Skeletal muscle satellite cell (primary cell): ENCODE measurements at regions not wholly inside any gene's neighbourhood (a gene's known extent, or its start where the extent isn't known, plus 50 kb on each side); places are given as distances from the start of the nearest gene placed in this dataset.

Source experiments
- H3K27me3 ChIP-seq: 2 replicates; pipeline ENCODE4 v1.7.0; 2013; ENCODE audit warnings: low read length; ENCODE audit not compliant: control insufficient read depth, insufficient read depth
- H3K36me3 ChIP-seq: 2 replicates; pipeline ENCODE4 v1.7.0; 2013; ENCODE audit warnings: mild to moderate bottlenecking, control low read depth, low read length; ENCODE audit not compliant: insufficient read depth
- H3K4me1 ChIP-seq: 2 replicates; pipeline ENCODE4 v1.7.0; 2013; ENCODE audit warnings: low read length; ENCODE audit not compliant: control insufficient read depth, insufficient read depth
- H3K4me2 ChIP-seq: 2 replicates; pipeline ENCODE4 v1.7.0; 2013; ENCODE audit warnings: mild to moderate bottlenecking, low read length
- H3K4me3 ChIP-seq: 2 replicates; pipeline ENCODE4 v1.7.0; 2013; ENCODE audit warnings: low read length
- H3K9ac ChIP-seq: 2 replicates; pipeline ENCODE4 v1.7.0; 2013; ENCODE audit warnings: mild to moderate bottlenecking, low read depth, low read length, moderate library complexity
- H3K9me3 ChIP-seq: replicated peaks from 2 replicates; pipeline ENCODE4 v1.7.0; 2013; ENCODE audit warnings: mild to moderate bottlenecking, control low read depth, low read length

- Histone ChIP-seq H3K4me3 (no peak overlapping the region), H3K4me1 (peaks cover 37% of the 10 kb centered on the region), H3K36me3 (no peaks in the 10 kb centered on the region), H3K9ac (no peak overlapping the region), H3K27me3 (no peaks in the 10 kb centered on the region), H3K9me3 (no peaks in the 10 kb centered on the region), H3K4me2 (no peak overlapping the region)
Measured at GRCh38 chr9:88738709-88739108, 203.7 kb downstream of the NXNL2 start.

- Histone ChIP-seq H3K27me3 (no peaks in the 10 kb centered on the region), H3K4me1 (peaks cover 33% of the 10 kb centered on the region), H3K9me3 (no peaks in the 10 kb centered on the region), H3K36me3 (no peaks in the 10 kb centered on the region), H3K4me2 (no peak overlapping the region), H3K4me3 (no peak overlapping the region), H3K9ac (no peak overlapping the region)
Measured at GRCh38 chr9:88739373-88739772, 204.4 kb downstream of the NXNL2 start.

GRCh38 chr9:88740844-88741243 is 205.9 kb downstream of the NXNL2 start:
- H3K4me3 ChIP-seq = no peak overlapping the region
- no peak overlapping the region for H3K4me2 ChIP-seq
- H3K36me3 ChIP-seq = no peaks in the 10 kb centered on the region
- H3K27me3 ChIP-seq = no peaks in the 10 kb centered on the region
- H3K9ac ChIP-seq = no peak overlapping the region
- H3K4me1 ChIP-seq = peaks cover 39% of the 10 kb centered on the region
- no peaks in the 10 kb centered on the region for H3K9me3 ChIP-seq

GRCh38 chr9:88741335-88741734 is 206.4 kb downstream of the NXNL2 start:
- peaks cover 41% of the 10 kb centered on the region for H3K4me1 ChIP-seq
- no peak overlapping the region for H3K4me2 ChIP-seq
- no peaks in the 10 kb centered on the region for H3K36me3 ChIP-seq
- H3K4me3 ChIP-seq = no peak overlapping the region
- no peaks in the 10 kb centered on the region for H3K9me3 ChIP-seq
- no peak overlapping the region for H3K9ac ChIP-seq
- no peaks in the 10 kb centered on the region for H3K27me3 ChIP-seq

- Histone ChIP-seq H3K27me3 (no peaks in the 10 kb centered on the region), H3K4me3 (no peak overlapping the region), H3K36me3 (no peaks in the 10 kb centered on the region), H3K4me2 (peak overlapping the region; percentile 49), H3K4me1 (peaks cover 46% of the 10 kb centered on the region), H3K9ac (peak overlapping the region; percentile 54), H3K9me3 (no peaks in the 10 kb centered on the region)
Measured at GRCh38 chr9:88742483-88742882, 207.5 kb downstream of the NXNL2 start.

- peak overlapping the region; percentile 54 for H3K9ac ChIP-seq
- H3K27me3 ChIP-seq = no peaks in the 10 kb centered on the region
- peak overlapping the region; percentile 57 for H3K4me2 ChIP-seq
- H3K4me1 ChIP-seq = peaks cover 50% of the 10 kb centered on the region
- H3K36me3 ChIP-seq = no peaks in the 10 kb centered on the region
- H3K4me3 ChIP-seq = no peak overlapping the region
- H3K9me3 ChIP-seq = no peaks in the 10 kb centered on the region
Measured at GRCh38 chr9:88742905-88743304, 207.9 kb downstream of the NXNL2 start.

GRCh38 chr9:88745276-88746001 is 210.5 kb downstream of the NXNL2 start:
- Histone ChIP-seq H3K36me3 (no peaks in the 10 kb centered on the region), H3K27me3 (no peaks in the 10 kb centered on the region), H3K4me2 (no peak overlapping the region), H3K9me3 (no peaks in the 10 kb centered on the region), H3K4me1 (peaks cover 68% of the 10 kb centered on the region), H3K9ac (no peak overlapping the region), H3K4me3 (no peak overlapping the region)

- Histone ChIP-seq H3K4me3 (no peak overlapping the region), H3K9ac (peak overlapping the region; percentile 75), H3K4me2 (peak overlapping the region; percentile 48), H3K4me1 (peaks cover 68% of the 10 kb centered on the region), H3K36me3 (no peaks in the 10 kb centered on the region), H3K27me3 (no peaks in the 10 kb centered on the region), H3K9me3 (no peaks in the 10 kb centered on the region)
Measured at GRCh38 chr9:88746029-88746742, 211.2 kb downstream of the NXNL2 start.

- peaks cover 66% of the 10 kb centered on the region for H3K4me1 ChIP-seq
- no peak overlapping the region for H3K4me3 ChIP-seq
- H3K9ac ChIP-seq = peak overlapping the region; percentile 75
- no peaks in the 10 kb centered on the region for H3K36me3 ChIP-seq
- H3K9me3 ChIP-seq = no peaks in the 10 kb centered on the region
- no peaks in the 10 kb centered on the region for H3K27me3 ChIP-seq
- H3K4me2 ChIP-seq = peak overlapping the region; percentile 48
Measured at GRCh38 chr9:88746743-88747398, 211.9 kb downstream of the NXNL2 start.

GRCh38 chr9:88747768-88748167 is 212.8 kb downstream of the NXNL2 start:
- no peak overlapping the region for H3K4me3 ChIP-seq
- peaks cover 58% of the 10 kb centered on the region for H3K4me1 ChIP-seq
- peak overlapping the region; percentile 48 for H3K4me2 ChIP-seq
- peak overlapping the region; percentile 75 for H3K9ac ChIP-seq
- no peaks in the 10 kb centered on the region for H3K36me3 ChIP-seq
- no peaks in the 10 kb centered on the region for H3K27me3 ChIP-seq
- H3K9me3 ChIP-seq = no peaks in the 10 kb centered on the region

GRCh38 chr9:88748566-88749261 is 213.7 kb downstream of the NXNL2 start:
- H3K9ac ChIP-seq = peak overlapping the region; percentile 4
- H3K9me3 ChIP-seq = no peaks in the 10 kb centered on the region
- H3K4me1 ChIP-seq = peaks cover 51% of the 10 kb centered on the region
- no peaks in the 10 kb centered on the region for H3K27me3 ChIP-seq
- no peaks in the 10 kb centered on the region for H3K36me3 ChIP-seq
- H3K4me2 ChIP-seq = peak overlapping the region; percentile 32
- no peak overlapping the region for H3K4me3 ChIP-seq
